ENCODE measurements at regions not wholly inside any gene's neighbourhood (a gene's known extent, or its start where the extent isn't known, plus 50 kb on each side); places are given as distances from the start of the nearest gene placed in this dataset.
"Not testable (repeated sequence)": the region's sequence is repeated elsewhere in the genome, so short reads cannot be mapped to it uniquely, and the experiment has no call there.

- DNase-seq (ENCODE audit: low spot score), result no peak
Observed at GRCh38 chr3:198096015-198096414, 136.0 kb downstream of the LMLN start.

DNA sequence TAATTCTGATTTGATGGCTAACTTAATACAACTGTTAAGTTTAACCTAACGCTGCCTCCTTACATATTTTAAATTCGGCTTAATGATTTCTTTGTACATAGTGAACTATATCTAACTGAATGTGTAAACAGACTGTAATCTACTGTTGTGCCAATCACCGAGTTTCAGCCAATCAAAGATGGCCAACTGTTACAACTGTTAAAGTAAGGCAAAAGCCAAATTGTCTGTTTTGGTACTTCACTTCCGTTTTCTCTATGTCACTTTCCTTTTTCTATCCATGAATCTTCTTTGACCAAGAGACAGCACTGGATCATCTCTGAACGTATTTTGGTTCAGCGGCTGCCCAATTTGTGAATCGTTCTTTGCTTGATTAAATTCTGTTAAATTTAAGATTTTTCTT is 137.0 kb downstream of the LMLN start:
- DNase-seq (ENCODE audit: low spot score), result no peak

GRCh38 chr3:198098661-198099081 is 138.7 kb downstream of the LMLN start:
- not testable (repeated sequence) for DNase-seq (ENCODE audit: low spot score)

DNA sequence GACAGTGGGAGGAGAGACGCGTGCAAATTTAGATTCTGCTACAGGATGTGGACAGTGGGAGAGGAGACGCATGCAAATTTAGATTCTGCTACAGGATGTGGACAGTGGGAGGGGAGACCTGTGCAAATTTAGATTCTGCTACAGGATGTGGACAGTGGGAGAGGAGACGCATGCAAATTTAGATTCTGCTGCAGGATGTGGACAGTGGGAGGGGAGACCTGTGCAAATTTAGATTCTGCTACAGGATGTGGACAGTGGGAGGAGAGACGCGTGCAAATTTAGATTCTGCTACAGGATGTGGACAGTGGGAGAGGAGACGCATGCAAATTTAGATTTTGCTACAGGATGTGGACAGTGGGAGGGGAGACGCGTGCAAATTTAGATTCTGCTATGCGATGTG is 143.1 kb downstream of the LMLN start:
- DNase-seq (ENCODE audit: low spot score), result not testable (repeated sequence)

DNA sequence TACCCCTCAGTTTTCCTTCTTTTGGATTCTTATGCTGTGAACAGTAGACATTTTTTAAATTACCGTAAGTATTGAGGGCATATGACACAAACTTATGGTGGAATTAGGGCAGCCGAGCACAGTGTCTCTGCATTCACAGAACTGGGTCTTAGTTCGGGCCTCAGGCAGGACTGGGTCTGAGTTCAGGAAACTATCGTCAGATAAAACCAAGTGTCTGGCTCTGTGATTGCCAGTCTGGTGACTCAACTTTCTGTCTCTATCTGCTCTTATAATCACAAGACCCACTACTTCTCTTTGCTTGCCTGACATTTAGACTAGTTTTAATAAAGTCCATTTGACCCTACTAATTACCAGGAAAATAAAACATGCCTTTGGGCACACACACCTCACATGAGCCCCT is 146.2 kb downstream of the LMLN start:
- no peak for DNase-seq (ENCODE audit: low spot score)

- no peak for DNase-seq (ENCODE audit: low spot score)
Observed at GRCh38 chr3:198107840-198108734, 148.1 kb downstream of the LMLN start.

DNA sequence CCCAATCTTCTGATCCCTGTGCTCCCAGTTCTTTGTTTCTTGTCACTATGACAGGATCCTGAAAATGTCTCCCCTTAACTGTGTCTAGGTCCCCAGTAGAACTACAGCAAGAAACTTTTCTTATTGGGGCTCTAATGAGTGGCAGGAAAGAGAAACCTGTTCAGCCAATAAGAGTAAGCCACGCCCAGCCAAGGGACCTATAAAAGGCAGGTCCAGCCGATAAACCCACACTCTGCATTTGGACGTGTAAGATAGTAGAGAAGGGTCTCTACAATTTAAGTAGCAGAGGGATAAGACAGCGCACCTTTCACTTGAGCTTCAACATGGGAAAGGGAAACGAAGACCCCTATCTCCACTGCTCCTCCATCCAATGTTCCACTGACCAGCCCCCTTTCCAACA is 149.9 kb downstream of the LMLN start:
- no peak for DNase-seq (ENCODE audit: low spot score)

DNA sequence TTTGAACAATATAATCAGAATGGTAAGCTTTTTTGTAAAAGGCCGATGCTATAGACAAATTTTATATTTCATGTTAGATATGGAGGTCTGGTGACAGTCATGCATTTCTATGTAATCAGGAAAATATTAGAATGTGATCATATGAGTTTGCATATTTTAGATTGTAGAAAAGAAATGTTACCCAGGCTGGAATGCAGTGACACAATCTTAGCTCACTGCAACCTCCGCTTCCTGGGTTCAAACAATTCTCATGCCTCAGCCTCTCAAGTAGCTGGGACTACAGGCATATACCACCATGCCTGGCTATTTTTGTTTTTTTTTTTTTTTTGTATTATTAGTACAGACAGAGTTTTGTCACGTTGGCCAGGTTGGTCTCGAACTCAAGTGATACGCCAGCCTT is 152.0 kb downstream of the LMLN start:
- no peak for DNase-seq (ENCODE audit: low spot score)

DNA sequence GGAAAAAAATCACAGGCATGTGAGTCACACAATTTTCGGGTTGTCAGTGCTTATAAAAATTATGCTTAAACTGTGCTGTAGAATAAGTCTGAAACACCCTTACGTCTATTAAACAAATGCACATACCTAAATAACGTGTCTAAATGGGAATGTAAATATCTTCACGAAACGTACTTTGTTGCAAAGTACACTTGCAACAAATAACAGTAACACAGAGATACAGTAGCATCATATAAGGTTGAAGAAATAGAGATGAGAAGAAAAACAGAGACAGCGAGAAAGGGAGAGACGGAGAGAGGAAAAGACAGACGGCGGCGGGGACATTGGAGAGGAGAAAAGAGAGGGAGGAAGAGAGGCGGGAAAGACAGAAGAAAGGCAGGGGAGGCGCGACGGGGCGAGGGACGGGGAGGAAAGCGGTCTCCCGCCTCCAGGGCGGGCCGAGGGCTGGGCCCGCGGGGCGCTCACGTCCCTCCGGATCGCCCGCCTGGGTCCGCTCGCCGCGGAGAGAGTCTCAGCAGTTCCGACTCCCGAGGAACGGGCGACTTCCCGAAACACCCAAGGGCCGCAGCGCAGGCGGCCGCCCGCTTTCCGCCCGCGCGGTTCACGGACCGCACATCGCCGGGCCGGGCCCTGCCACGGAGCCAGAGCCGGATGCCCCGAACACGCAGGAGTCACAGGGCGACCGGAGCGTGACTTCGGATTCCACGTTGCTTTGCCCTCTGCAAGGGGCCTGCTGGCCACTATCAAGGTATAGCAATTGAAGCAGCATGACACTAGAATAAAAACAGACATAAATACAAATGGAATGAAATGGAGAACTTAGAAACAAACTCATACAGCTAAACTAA is 153.4 kb downstream of the LMLN start:
- no peak for DNase-seq (ENCODE audit: low spot score)

DNA sequence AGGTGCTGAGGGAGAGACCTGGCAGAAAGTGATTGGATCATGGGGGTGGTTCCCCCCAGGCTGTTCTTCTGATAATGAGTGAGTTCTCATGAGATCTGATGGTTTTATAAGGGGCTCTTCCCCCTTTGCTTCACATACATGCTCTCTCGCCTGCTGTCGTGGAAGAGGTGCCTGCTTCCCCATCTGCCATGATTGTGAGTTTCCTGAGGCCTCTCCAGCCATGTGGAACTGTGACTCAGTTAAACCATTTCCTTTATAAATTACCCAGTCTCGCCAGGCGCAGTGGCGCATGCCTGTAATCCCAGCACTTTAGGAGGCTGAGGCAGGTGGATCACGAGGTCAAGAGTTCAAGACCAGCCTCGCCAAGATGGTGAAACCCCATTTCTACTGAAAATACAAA is 154.5 kb downstream of the LMLN start:
- not testable (repeated sequence) for DNase-seq (ENCODE audit: low spot score)

GRCh38 chr3:198122184-198122583 is 162.2 kb downstream of the LMLN start:
- DNase-seq (ENCODE audit: low spot score), result not testable (repeated sequence)

GRCh38 chr3:198137038-198137835 is 177.2 kb downstream of the LMLN start:
- DNase-seq (ENCODE audit: low spot score), result not testable (repeated sequence)

DNA sequence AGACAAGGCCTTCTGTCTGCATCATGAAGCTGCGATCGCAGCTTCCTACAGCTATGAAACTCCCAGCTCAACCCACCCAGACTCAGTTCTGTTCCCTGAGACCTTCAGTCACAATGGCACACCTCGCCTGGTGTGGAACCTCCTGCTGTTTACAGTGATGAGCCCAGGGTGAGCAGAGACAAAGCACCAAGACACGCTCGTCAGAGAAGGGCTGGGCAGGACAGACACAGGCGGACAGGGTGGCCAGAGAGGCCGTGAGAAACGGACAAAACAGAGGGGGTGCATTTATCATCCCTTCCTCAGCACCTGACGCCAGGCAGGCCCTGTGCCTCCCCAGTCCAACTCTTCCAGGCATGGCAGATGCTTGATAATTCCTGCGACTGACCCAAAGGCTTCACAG is 178.2 kb downstream of the LMLN start:
- DNase-seq (ENCODE audit: low spot score), result not testable (repeated sequence)

DNA sequence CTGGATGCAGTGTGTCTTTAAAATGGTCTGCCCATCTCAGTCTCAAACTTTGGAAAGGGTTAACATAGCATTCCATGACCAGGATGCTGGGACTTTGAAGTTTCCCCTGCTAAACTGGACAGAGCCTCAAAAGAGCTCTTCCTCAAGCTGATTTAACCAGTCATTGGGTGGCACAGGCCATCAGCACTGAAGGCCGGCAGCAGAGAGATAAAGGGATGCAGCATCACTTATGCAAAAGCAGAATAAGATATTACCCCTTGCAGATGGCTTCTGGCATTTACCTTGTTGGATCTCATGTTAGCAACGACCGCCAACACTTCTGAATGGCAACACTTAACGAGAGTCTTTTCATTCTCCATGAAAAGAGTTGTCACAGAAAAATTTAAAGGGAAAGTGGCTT is 179.0 kb downstream of the LMLN start:
- not testable (repeated sequence) for DNase-seq (ENCODE audit: low spot score)

DNA sequence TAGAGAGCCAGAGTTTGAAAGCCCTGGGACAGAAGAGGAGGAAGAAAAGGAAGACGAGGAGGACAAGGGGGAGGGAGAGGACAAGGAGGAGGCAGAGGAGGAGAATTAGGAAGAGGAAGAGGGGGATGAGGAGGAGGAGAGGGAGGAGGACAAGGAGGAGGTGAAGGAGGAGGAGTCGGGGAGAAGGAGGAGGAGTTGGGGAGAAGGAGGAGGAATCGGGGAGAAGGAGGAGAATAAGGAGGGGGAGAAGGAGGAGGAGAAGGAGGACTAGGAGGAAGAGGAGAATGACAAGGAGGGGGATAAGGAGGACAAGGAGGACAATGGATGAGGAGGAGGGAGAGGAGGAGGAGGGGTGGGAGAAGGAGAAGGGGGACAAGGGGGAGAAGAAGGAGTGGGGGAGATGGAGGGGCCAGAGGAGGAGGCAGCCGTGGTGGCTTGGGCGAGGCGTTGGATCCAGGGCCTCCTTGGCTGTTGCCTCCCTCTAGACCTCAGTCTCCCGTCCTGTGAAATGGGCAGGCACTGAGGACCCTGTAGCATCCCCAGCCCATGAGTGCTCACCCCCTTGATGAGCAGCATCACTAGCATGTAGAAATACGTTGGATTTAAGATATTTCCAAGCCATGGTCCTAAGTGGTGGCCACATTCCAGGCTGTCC is 179.6 kb downstream of the LMLN start:
- not testable (repeated sequence) for DNase-seq (ENCODE audit: low spot score)

GRCh38 chr3:198143300-198144137 is 183.5 kb downstream of the LMLN start:
- not testable (repeated sequence) for DNase-seq (ENCODE audit: low spot score)

DNA sequence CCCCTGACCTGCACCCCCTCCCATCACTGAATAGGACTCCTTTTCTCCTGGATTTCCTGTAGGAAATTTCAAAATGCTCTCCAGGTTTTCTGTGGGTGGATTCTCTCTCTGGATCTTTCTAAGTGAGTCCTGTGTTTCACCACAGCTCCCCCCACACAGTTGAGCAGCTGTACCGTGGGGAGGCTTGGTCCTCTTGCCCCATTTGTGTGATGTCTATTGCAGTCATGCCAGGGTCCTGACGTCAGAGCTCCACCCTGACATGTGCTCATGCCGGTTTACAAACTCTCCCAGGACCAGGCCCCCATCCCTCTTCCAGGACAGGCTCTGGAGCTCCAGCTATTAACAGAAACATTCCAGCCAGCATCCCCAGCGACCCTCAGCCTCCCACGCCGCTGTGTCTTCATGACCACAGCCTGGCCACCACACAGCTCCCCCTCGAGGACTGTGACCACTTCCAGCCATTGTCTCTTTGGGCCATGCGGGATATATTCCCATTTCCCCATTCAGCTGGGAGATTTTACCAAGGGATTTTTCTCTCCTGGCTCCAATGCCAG is 185.3 kb downstream of the LMLN start:
- DNase-seq (ENCODE audit: low spot score), result not testable (repeated sequence)

DNA sequence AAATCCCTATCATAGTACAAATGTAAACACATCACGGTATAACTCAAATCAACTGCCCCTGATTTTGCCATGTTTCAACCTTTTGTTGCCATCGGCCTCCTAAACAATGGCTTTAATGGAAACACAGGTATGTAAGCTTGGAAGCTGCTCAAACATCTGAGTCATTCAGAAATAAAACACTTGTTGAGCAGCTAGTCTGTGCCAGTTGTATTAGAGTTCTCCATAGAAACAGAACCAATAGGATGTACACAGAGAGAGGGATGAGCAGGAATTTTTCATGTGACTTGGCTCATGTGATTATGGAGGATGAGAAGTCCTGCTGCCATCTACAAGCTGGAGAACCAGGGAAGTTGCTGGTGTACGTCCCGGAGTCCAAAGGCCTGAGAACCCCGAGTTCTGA is 186.1 kb downstream of the LMLN start:
- DNase-seq (ENCODE audit: low spot score), result not testable (repeated sequence)

DNA sequence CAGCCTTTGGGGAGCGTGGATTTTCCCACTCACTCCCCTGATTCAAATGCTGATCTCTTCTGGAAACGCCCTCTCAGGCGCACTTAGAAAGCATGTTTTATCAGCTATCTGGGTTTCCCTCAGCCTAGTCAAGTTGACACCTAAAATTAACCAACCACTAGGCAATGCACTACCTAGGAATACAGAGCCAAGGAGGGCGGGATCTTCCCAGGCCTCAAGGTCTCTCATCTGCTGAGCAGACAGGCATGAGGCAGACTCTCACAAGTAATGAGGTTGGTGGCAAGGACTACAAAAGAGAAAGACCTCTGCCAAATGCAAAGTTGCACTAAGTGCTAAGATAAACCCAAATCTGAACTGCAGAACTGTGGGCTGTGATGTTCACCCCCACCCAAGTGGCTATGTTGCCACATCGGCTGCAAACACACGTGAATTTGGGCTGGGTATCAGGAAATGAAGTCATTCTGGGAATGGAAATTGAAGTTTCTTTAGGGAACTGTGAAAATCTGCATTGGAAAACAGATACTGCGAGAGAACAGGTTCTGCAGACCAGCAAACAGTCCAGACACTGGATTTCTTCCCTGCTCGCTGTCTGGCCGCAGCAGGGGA is 186.6 kb downstream of the LMLN start:
- DNase-seq (ENCODE audit: low spot score), result not testable (repeated sequence)

- DNase-seq (ENCODE audit: low spot score), result not testable (repeated sequence)
Observed at GRCh38 chr3:198147213-198147612, 187.2 kb downstream of the LMLN start.

All from hematopoietic multipotent progenitor cell treated with erythropoietin and hydrocortisone succinate and interleukin-3 and kit ligand, for 17 days (in vitro differentiated cells).